ENCODE measurements at regions not wholly inside any gene's neighbourhood (a gene's known extent, or its start where the extent isn't known, plus 50 kb on each side); places are given as distances from the start of the nearest gene placed in this dataset.

- no peak for TF ChIP-seq CTCF (IDR thresholded peaks at IDR 0.05)
- Histone ChIP-seq H3K79me2 (no peaks in the 10 kb centered on the region), H2AFZ (no peak overlapping the region), H3K9ac (no peak overlapping the region), H3K4me1 (no peaks in the 10 kb centered on the region), H3K9me3 (ENCODE audit: control insufficient read depth, low read length) (no peaks in the 10 kb centered on the region), H3K27ac (no peak overlapping the region), H3K27me3 (ENCODE audit: control insufficient read depth, insufficient read depth, low read length) (no peaks in the 10 kb centered on the region), H3K4me2 (ENCODE audit: low read length) (no peak overlapping the region), H3K4me3 (ENCODE audit: low read depth, low read length) (no peak overlapping the region), H3K36me3 (ENCODE audit: control insufficient read depth, insufficient read depth, low read length) (no peaks in the 10 kb centered on the region)
Measured at GRCh38 chrX:9301836-9302235, 163.0 kb upstream of the TBL1X start.

- H3K36me3 ChIP-seq (ENCODE audit: control insufficient read depth, insufficient read depth, low read length): no peaks in the 10 kb centered on the region
- H2AFZ ChIP-seq: no peak overlapping the region
- H3K4me3 ChIP-seq (ENCODE audit: low read depth, low read length): no peak overlapping the region
- no peaks in the 10 kb centered on the region for H3K27me3 ChIP-seq (ENCODE audit: control insufficient read depth, insufficient read depth, low read length)
- no peak overlapping the region for H3K27ac ChIP-seq
- H3K4me1 ChIP-seq: no peaks in the 10 kb centered on the region
- no peak overlapping the region for H3K9ac ChIP-seq
- TF ChIP-seq CTCF (IDR thresholded peaks at IDR 0.05): no peak
- H3K9me3 ChIP-seq (ENCODE audit: control insufficient read depth, low read length): no peaks in the 10 kb centered on the region
- H3K4me2 ChIP-seq (ENCODE audit: low read length): no peak overlapping the region
- H3K79me2 ChIP-seq: no peaks in the 10 kb centered on the region
Measured at GRCh38 chrX:9302381-9302780, 162.5 kb upstream of the TBL1X start.

DNA sequence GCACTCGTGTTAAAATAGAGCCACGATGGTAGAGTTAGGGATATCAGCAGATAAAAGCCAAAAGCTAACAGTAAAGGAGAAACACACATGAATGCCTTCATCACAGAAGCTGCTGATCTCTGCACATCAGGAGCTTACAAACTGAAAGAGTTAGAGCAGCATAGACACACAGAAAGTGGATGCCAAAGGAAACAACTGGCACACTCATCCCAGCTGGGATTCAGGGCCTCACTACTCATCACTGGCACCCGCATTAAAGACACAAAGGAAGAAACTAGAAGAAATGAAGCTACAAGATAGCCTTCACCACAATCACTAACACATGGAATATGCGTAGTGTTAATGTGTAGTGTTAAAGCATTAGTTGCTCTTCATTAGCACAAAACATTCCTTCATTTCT is 156.4 kb upstream of the TBL1X start:
- Histone ChIP-seq H3K79me2 (no peaks in the 10 kb centered on the region), H3K9ac (no peak overlapping the region), H3K4me1 (no peaks in the 10 kb centered on the region), H3K36me3 (ENCODE audit: control insufficient read depth, insufficient read depth, low read length) (no peaks in the 10 kb centered on the region), H3K4me2 (ENCODE audit: low read length) (no peak overlapping the region), H2AFZ (no peak overlapping the region), H3K27me3 (ENCODE audit: control insufficient read depth, insufficient read depth, low read length) (no peaks in the 10 kb centered on the region), H3K27ac (no peak overlapping the region), H3K4me3 (ENCODE audit: low read depth, low read length) (no peak overlapping the region), H3K9me3 (ENCODE audit: control insufficient read depth, low read length) (no peaks in the 10 kb centered on the region)
- no peak for TF ChIP-seq CTCF (IDR thresholded peaks at IDR 0.05)

DNA sequence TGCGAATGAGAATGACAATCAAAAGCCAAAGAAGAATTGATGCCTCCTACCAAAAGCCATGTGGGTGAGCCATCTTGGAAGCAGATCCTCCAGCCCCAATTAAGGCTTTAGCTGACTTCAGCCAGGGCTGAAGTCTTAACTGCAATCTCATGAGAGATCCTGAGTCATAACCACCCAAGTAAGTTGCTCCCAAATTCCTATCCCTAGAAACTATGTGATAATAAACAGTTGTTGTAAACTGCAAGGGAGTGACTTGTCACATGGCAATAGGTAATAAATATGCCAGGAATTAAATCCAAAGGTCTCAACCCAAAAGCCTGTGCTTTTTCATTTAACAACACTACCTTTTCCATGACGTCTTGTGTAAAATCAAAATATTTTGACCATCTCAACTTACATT is 154.2 kb upstream of the TBL1X start:
- no peak overlapping the region for H3K27ac ChIP-seq
- H3K27me3 ChIP-seq (ENCODE audit: control insufficient read depth, insufficient read depth, low read length): no peaks in the 10 kb centered on the region
- H3K4me1 ChIP-seq: no peaks in the 10 kb centered on the region

More for the DNA sequence above, 154.2 kb upstream of the TBL1X start:
- Histone ChIP-seq H3K4me2 (ENCODE audit: low read length) (no peak overlapping the region), H3K9me3 (ENCODE audit: control insufficient read depth, low read length) (no peaks in the 10 kb centered on the region), H2AFZ (no peak overlapping the region), H3K79me2 (no peaks in the 10 kb centered on the region), H3K36me3 (ENCODE audit: control insufficient read depth, insufficient read depth, low read length) (no peaks in the 10 kb centered on the region), H3K4me3 (ENCODE audit: low read depth, low read length) (no peak overlapping the region), H3K9ac (no peak overlapping the region)
- TF ChIP-seq CTCF (IDR thresholded peaks at IDR 0.05): no peak

All from parathyroid adenoma (tissue), 2 donors.